ENCODE measurements at regions not wholly inside any gene's neighbourhood (a gene's known extent, or its start where the extent isn't known, plus 50 kb on each side); places are given as distances from the start of the nearest gene placed in this dataset.

GRCh38 chr3:8282541-8283165 lies 219.0 kb upstream of the LMCD1 start:
- Histone ChIP-seq H3K9me3 (no peaks in the 10 kb centered on the region), H3K4me1 (peaks cover 0 to 22% (median 9%) of the 10 kb centered on the region in 12 donors), H3K36me3 (no peaks in the 10 kb centered on the region), H3K27ac (no peak overlapping the region), H3K27me3 (no peaks in the 10 kb centered on the region), H3K4me3 (no peak overlapping the region)
- TF ChIP-seq POLR2A (IDR thresholded peaks at IDR 0.05) (no peak), CTCF (IDR thresholded peaks at IDR 0.05) (no peak)
- DNase-seq (no peak), ATAC-seq (no peak)
- intact Hi-C loops (cut with DNase I), result no loop called here

GRCh38 chr3:8283193-8283592 lies 218.4 kb upstream of the LMCD1 start:
- ATAC-seq, result no peak
- intact Hi-C loops (cut with DNase I), result no loop called here
- no peaks in the 10 kb centered on the region for H3K9me3 ChIP-seq

GRCh38 chr3:8286086-8286485 lies 215.5 kb upstream of the LMCD1 start:
- WGBS, 4 donors, result 72 to 84% (median 80%) methylated on average over 5 of the region's 5 CpGs
- peaks cover 0 to 22% (median 9%) of the 10 kb centered on the region in 12 donors for H3K4me1 ChIP-seq
- ATAC-seq, result no peak
- TF ChIP-seq POLR2A (IDR thresholded peaks at IDR 0.05) (no peak), CTCF (IDR thresholded peaks at IDR 0.05) (no peak)
- no peak overlapping the region for H3K27ac ChIP-seq
- DNase-seq, result no peak
- intact Hi-C loops (cut with DNase I), result no loop called here
- H3K9me3 ChIP-seq, result no peaks in the 10 kb centered on the region
- no peaks in the 10 kb centered on the region for H3K36me3 ChIP-seq
- no peak overlapping the region for H3K4me3 ChIP-seq
- H3K27me3 ChIP-seq, result no peaks in the 10 kb centered on the region

More at GRCh38 chr3:8283193-8283592, 218.4 kb upstream of the LMCD1 start:
- no peak overlapping the region for H3K4me3 ChIP-seq
- TF ChIP-seq CTCF (IDR thresholded peaks at IDR 0.05) (no peak), POLR2A (IDR thresholded peaks at IDR 0.05) (no peak)
- H3K27me3 ChIP-seq, result no peaks in the 10 kb centered on the region
- WGBS, 4 donors, result 60 to 78% (median 75%) methylated on average over 1 of the region's 1 CpG
- H3K36me3 ChIP-seq, result no peaks in the 10 kb centered on the region
- DNase-seq, result no peak
- H3K27ac ChIP-seq, result no peak overlapping the region
- H3K4me1 ChIP-seq, result peaks cover 0 to 22% (median 9%) of the 10 kb centered on the region in 12 donors

GRCh38 chr3:8286749-8287148 lies 214.9 kb upstream of the LMCD1 start:
- DNase-seq (no peak), ATAC-seq (no peak)
- H3K4me3 ChIP-seq, result no peak overlapping the region
- H3K4me1 ChIP-seq, result peaks cover 0 to 22% (median 9%) of the 10 kb centered on the region in 12 donors
- TF ChIP-seq POLR2A (IDR thresholded peaks at IDR 0.05), result no peak
- no peak for TF ChIP-seq CTCF (IDR thresholded peaks at IDR 0.05)
- no peaks in the 10 kb centered on the region for H3K27me3 ChIP-seq
- intact Hi-C loops (cut with DNase I), result no loop called here
- H3K27ac ChIP-seq, result no peak overlapping the region
- H3K36me3 ChIP-seq, result no peaks in the 10 kb centered on the region
- H3K9me3 ChIP-seq, result no peaks in the 10 kb centered on the region

All from heart left ventricle (tissue), 16 donors.